Suprapubic skin (tissue), 4 donors: ENCODE measurements at regions not wholly inside any gene's neighbourhood (a gene's known extent, or its start where the extent isn't known, plus 50 kb on each side); places are given as distances from the start of the nearest gene placed in this dataset.
"Not testable (repeated sequence)": the region's sequence is repeated elsewhere in the genome, so short reads cannot be mapped to it uniquely, and the experiment has no call there.

Experiments
- CTCF ChIP-seq, 2 donors: fragments of 200-600 bp in 1 of 2; fragments of 450-650 bp in 1 of 2; sonication (generic) in 1 of 2; IDR thresholded peaks; one replicate each; pipeline ENCODE4 v1.5.1; 2016 to 2019; ENCODE audit warnings: antibody characterized with exemption in 2 of 2, mild to moderate bottlenecking in 1 of 2, moderate library complexity in 1 of 2
- POLR2A ChIP-seq, 2 donors: fragments of 450-650 bp; IDR thresholded peaks; one replicate each; pipeline ENCODE4 v1.6.1; 2017; ENCODE audit warnings: antibody characterized with exemption in 2 of 2, mild to moderate bottlenecking in 2 of 2, moderate library complexity in 2 of 2
- POLR2AphosphoS5 ChIP-seq, 3 donors: sonication (generic); formaldehyde crosslinking; IDR thresholded peaks; one replicate each; pipeline ENCODE4 v1.6.1; 2017; ENCODE audit warnings: antibody characterized with exemption in 3 of 3

DNA sequence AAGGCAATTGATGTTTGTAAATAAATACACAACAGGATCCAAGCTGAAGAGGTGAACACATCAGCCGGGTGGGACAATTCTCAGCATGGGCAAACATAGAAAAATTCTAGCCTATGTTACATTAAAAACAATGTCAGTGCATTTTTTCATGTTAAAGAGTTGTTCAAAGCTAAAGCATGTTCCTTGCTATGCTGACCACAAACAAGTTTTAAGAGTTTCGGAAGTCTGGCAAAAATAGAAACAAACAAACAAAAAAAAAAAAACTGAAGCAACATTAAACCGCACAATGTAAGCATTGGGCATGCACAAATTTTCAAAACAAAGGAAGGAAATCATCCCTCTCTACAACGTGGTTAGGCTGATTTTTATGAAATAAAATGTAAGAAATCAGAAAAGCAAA, 185.8 kb downstream of the FOXD4L6 start:
- TF ChIP-seq CTCF, POLR2A, POLR2AphosphoS5 (IDR thresholded peaks at IDR 0.05): not testable (repeated sequence)
